KOPT-K1 (cell line): ENCODE measurements at regions not wholly inside any gene's neighbourhood (a gene's known extent, or its start where the extent isn't known, plus 50 kb on each side); places are given as distances from the start of the nearest gene placed in this dataset.
"Not testable (repeated sequence)": the region's sequence is repeated elsewhere in the genome, so short reads cannot be mapped to it uniquely, and the experiment has no call there.

Experiments
- H3K27ac ChIP-seq: fragments of 200-600 bp; sonication (generic); 2 replicates; pipeline ENCODE4 v1.5.1; 2016; ENCODE audit warnings: antibody characterized with exemption, mild to moderate bottlenecking, low read depth, low read length; ENCODE audit not compliant: poor library complexity, severe bottlenecking
- H3K36me3 ChIP-seq: fragments of 200-600 bp; sonication (generic); 2 replicates; pipeline ENCODE4 v1.5.1; 2017; ENCODE audit warnings: antibody characterized with exemption, mild to moderate bottlenecking, low read length, moderate library complexity; ENCODE audit not compliant: insufficient read depth
- H3K9me3 ChIP-seq: fragments of 200-600 bp; sonication (generic); 2 replicates; pipeline ENCODE4 v1.5.1; 2017; ENCODE audit warnings: antibody characterized with exemption, low read length, mild to moderate bottlenecking; ENCODE audit not compliant: insufficient read depth, poor library complexity, severe bottlenecking

GRCh38 chr6:78533426-78533825 is 333.9 kb upstream of the IRAK1BP1 start:
- H3K27ac ChIP-seq, result no peak overlapping the region
- H3K36me3 ChIP-seq, result no peaks in the 10 kb centered on the region
- no peaks in the 10 kb centered on the region for H3K9me3 ChIP-seq

GRCh38 chr6:78533876-78534275 is 333.5 kb upstream of the IRAK1BP1 start:
- Histone ChIP-seq H3K9me3 (no peaks in the 10 kb centered on the region), H3K36me3 (no peaks in the 10 kb centered on the region), H3K27ac (no peak overlapping the region)

- Histone ChIP-seq H3K9me3 (no peaks in the 10 kb centered on the region), H3K36me3 (no peaks in the 10 kb centered on the region), H3K27ac (no peak overlapping the region)
Observed at GRCh38 chr6:78538002-78538401, 329.3 kb upstream of the IRAK1BP1 start.

GRCh38 chr6:78547636-78548035 is 319.7 kb upstream of the IRAK1BP1 start:
- H3K9me3 ChIP-seq, H3K36me3 ChIP-seq, H3K27ac ChIP-seq: not testable (repeated sequence)

GRCh38 chr6:78551361-78551760 is 316.0 kb upstream of the IRAK1BP1 start:
- Histone ChIP-seq H3K27ac (no peak overlapping the region), H3K9me3 (peaks cover 7% of the 10 kb centered on the region), H3K36me3 (no peaks in the 10 kb centered on the region)

GRCh38 chr6:78552435-78552834 is 314.9 kb upstream of the IRAK1BP1 start:
- H3K36me3 ChIP-seq, result no peaks in the 10 kb centered on the region
- no peak overlapping the region for H3K27ac ChIP-seq
- peaks cover 8% of the 10 kb centered on the region for H3K9me3 ChIP-seq

- Histone ChIP-seq H3K9me3 (peaks cover 8% of the 10 kb centered on the region), H3K36me3 (no peaks in the 10 kb centered on the region), H3K27ac (no peak overlapping the region)
Observed at GRCh38 chr6:78554341-78554740, 313.0 kb upstream of the IRAK1BP1 start.

GRCh38 chr6:78559056-78559455 is 308.3 kb upstream of the IRAK1BP1 start:
- Histone ChIP-seq H3K27ac (no peak overlapping the region), H3K9me3 (peaks cover 8% of the 10 kb centered on the region), H3K36me3 (no peaks in the 10 kb centered on the region)

GRCh38 chr6:78561015-78561414 is 306.3 kb upstream of the IRAK1BP1 start:
- Histone ChIP-seq H3K27ac (no peak overlapping the region), H3K9me3 (peaks cover 5% of the 10 kb centered on the region), H3K36me3 (no peaks in the 10 kb centered on the region)

- no peaks in the 10 kb centered on the region for H3K36me3 ChIP-seq
- H3K9me3 ChIP-seq, result peaks cover 4% of the 10 kb centered on the region
- no peak overlapping the region for H3K27ac ChIP-seq
Observed at GRCh38 chr6:78565997-78566396, 301.4 kb upstream of the IRAK1BP1 start.

- Histone ChIP-seq H3K27ac (no peak overlapping the region), H3K36me3 (no peaks in the 10 kb centered on the region), H3K9me3 (peaks cover 4% of the 10 kb centered on the region)
Observed at GRCh38 chr6:78570044-78570443, 297.3 kb upstream of the IRAK1BP1 start.

- Histone ChIP-seq H3K9me3 (no peaks in the 10 kb centered on the region), H3K36me3 (no peaks in the 10 kb centered on the region), H3K27ac (no peak overlapping the region)
Observed at GRCh38 chr6:78577585-78577984, 289.8 kb upstream of the IRAK1BP1 start.

- H3K9me3 ChIP-seq, result no peaks in the 10 kb centered on the region
- H3K36me3 ChIP-seq, result no peaks in the 10 kb centered on the region
- no peak overlapping the region for H3K27ac ChIP-seq
Observed at GRCh38 chr6:78578430-78578829, 288.9 kb upstream of the IRAK1BP1 start.

GRCh38 chr6:78580923-78581322 is 286.4 kb upstream of the IRAK1BP1 start:
- no peaks in the 10 kb centered on the region for H3K36me3 ChIP-seq
- no peaks in the 10 kb centered on the region for H3K9me3 ChIP-seq
- H3K27ac ChIP-seq, result no peak overlapping the region

GRCh38 chr6:78583079-78583478 is 284.3 kb upstream of the IRAK1BP1 start:
- Histone ChIP-seq H3K27ac (no peak overlapping the region), H3K9me3 (no peaks in the 10 kb centered on the region), H3K36me3 (no peaks in the 10 kb centered on the region)

- no peaks in the 10 kb centered on the region for H3K36me3 ChIP-seq
Observed at GRCh38 chr6:78589436-78589835, 277.9 kb upstream of the IRAK1BP1 start.

More at GRCh38 chr6:78589436-78589835, 277.9 kb upstream of the IRAK1BP1 start:
- H3K9me3 ChIP-seq, result no peaks in the 10 kb centered on the region
- H3K27ac ChIP-seq, result no peak overlapping the region
